ENCODE measurements at regions not wholly inside any gene's neighbourhood (a gene's known extent, or its start where the extent isn't known, plus 50 kb on each side); places are given as distances from the start of the nearest gene placed in this dataset.

- TF ChIP-seq, protein P1, sequence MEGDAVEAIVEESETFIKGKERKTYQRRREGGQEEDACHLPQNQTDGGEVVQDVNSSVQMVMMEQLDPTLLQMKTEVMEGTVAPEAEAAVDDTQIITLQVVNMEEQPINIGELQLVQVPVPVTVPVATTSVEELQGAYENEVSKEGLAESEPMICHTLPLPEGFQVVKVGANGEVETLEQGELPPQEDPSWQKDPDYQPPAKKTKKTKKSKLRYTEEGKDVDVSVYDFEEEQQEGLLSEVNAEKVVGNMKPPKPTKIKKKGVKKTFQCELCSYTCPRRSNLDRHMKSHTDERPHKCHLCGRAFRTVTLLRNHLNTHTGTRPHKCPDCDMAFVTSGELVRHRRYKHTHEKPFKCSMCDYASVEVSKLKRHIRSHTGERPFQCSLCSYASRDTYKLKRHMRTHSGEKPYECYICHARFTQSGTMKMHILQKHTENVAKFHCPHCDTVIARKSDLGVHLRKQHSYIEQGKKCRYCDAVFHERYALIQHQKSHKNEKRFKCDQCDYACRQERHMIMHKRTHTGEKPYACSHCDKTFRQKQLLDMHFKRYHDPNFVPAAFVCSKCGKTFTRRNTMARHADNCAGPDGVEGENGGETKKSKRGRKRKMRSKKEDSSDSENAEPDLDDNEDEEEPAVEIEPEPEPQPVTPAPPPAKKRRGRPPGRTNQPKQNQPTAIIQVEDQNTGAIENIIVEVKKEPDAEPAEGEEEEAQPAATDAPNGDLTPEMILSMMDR (conservative IDR thresholded peaks at IDR 0.05 in 1 of 2, IDR thresholded peaks at IDR 0.05 in 1 of 2; ENCODE audit: extremely low read depth in 1 of 2, insufficient read depth in 1 of 2, low read depth in 1 of 2, low read length in 2 of 2), result no peak
- no peak for TF ChIP-seq EZH2 (IDR thresholded peaks at IDR 0.05; ENCODE audit: borderline replicate concordance, low read length)
These were observed 321.4 kb upstream of the MEOX2 start for GRCh38 chr7:16007911-16008310.
